Thyroid gland (tissue), 4 donors: ENCODE measurements at regions not wholly inside any gene's neighbourhood (a gene's known extent, or its start where the extent isn't known, plus 50 kb on each side); places are given as distances from the start of the nearest gene placed in this dataset.

Experiments used
- POLR2A ChIP-seq, 2 donors: fragments of 450-650 bp; IDR thresholded peaks; one replicate each; pipeline ENCODE4 v1.6.1; 2017; ENCODE audit warnings: antibody characterized with exemption in 2 of 2, mild to moderate bottlenecking in 2 of 2, moderate library complexity in 1 of 2
- TF ChIP-seq, protein P1 (sequence below), 6 experiments: fragments of 200-600 bp in 3 of 6; fragments of 450-650 bp in 3 of 6; sonication (generic) in 3 of 6; IDR thresholded peaks; one replicate each; pipeline ENCODE4 v1.5.1; 2016 to 2019; ENCODE audit warnings: antibody characterized with exemption in 6 of 6, mild to moderate bottlenecking in 2 of 6, inconsistent platforms in 1 of 6, moderate library complexity in 1 of 6

DNA sequence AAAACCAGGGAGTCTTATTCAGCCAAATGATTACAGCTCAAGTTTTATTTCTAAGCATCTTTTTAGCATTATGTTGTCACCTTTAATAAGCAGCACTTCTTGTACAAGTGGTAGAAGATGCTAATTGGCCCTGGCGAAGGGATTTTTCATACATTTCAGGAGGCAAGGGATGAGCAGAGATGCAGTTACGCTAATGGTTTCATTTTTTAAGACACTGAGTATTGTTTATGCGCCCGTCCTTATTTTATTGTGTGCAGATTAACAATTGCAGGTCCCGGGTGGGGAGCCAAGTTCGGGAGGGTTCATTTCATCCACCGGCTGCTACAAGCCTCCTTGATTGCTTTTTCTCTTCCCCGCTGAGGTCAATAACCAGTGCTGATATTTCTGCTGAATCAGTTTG is 350.4 kb upstream of the FOXK1 start:
- no peak for TF ChIP-seq POLR2A (IDR thresholded peaks at IDR 0.05)
- TF ChIP-seq, protein P1, sequence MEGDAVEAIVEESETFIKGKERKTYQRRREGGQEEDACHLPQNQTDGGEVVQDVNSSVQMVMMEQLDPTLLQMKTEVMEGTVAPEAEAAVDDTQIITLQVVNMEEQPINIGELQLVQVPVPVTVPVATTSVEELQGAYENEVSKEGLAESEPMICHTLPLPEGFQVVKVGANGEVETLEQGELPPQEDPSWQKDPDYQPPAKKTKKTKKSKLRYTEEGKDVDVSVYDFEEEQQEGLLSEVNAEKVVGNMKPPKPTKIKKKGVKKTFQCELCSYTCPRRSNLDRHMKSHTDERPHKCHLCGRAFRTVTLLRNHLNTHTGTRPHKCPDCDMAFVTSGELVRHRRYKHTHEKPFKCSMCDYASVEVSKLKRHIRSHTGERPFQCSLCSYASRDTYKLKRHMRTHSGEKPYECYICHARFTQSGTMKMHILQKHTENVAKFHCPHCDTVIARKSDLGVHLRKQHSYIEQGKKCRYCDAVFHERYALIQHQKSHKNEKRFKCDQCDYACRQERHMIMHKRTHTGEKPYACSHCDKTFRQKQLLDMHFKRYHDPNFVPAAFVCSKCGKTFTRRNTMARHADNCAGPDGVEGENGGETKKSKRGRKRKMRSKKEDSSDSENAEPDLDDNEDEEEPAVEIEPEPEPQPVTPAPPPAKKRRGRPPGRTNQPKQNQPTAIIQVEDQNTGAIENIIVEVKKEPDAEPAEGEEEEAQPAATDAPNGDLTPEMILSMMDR (IDR thresholded peaks at IDR 0.05), result no peak
